Large intestine (tissue), 3 donors: ENCODE measurements at regions not wholly inside any gene's neighbourhood (a gene's known extent, or its start where the extent isn't known, plus 50 kb on each side); places are given as distances from the start of the nearest gene placed in this dataset.

Source experiments
- DNase-seq, 2 donors: peaks; one replicate each; pipeline versions ENCODE4 v3.0.0 to v3.0.0-alpha.2; 2013
- H3K27ac ChIP-seq: one replicate; pipeline ENCODE4 v1.5.1; 2013; ENCODE audit warnings: low read length
- H3K27me3 ChIP-seq: 2 replicates; pipeline ENCODE4 v1.6.1; 2013; ENCODE audit warnings: low read length; ENCODE audit not compliant: control insufficient read depth, insufficient read depth
- H3K36me3 ChIP-seq: 2 replicates; pipeline ENCODE4 v1.6.1; 2013; ENCODE audit warnings: low read length; ENCODE audit not compliant: control insufficient read depth, insufficient read depth
- H3K4me1 ChIP-seq: one replicate; pipeline ENCODE4 v1.6.1; 2013; ENCODE audit warnings: low read length; ENCODE audit not compliant: control insufficient read depth, insufficient read depth
- H3K4me3 ChIP-seq: one replicate; pipeline ENCODE4 v1.5.1; 2013; ENCODE audit warnings: low read length
- H3K9me3 ChIP-seq: one replicate; pipeline ENCODE4 v1.6.1; 2013; ENCODE audit warnings: mild to moderate bottlenecking, low read depth, low read length, moderate library complexity; ENCODE audit not compliant: control insufficient read depth
- WGBS: methylation state at CpG from one replicate; pipeline ENCODE4 v1.1.5; 2013; ENCODE audit warnings: low lambda C conversion rate; ENCODE audit not compliant: insufficient coverage; 5-methylcytosine and 5-hydroxymethylcytosine counted together

DNA sequence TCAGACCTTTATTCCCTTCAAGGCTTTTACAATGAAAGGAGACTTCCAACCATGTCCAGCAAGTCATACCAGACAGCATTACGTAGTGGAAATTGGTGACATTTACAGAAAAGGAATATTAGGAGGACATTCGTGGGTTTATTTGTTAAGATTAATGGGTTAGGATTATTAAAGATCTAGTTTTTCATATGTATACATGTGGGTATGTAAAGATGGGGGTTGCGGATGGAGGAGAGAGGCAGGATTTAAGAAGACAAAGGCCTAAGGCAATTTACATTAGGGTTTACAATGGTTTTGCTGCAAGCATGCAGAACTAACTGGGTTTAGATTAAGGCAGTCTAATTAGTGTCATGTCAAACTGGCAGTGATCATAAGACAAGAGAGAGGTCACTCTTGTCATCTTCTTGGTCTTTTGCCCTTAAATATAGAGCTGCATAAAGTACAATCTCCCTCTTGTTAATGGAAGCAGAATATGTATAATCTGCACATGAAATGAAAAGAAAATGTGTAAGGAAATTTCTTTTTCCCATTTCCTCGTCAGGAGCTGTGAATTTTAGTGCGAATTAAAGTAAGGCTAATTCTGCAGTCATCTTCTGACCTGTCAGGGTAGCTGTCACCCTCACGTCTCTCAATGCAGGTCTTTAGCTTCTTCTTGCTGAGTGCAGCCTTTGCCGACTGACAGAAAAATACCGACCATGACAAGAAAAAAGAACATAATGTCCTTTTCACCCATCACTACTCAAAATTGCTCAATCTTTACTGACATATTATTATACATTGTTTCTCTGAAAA lies 258.9 kb upstream of the MEIS2 start:
- WGBS: 90% methylated on average over 3 of the region's 8 CpGs
- no peaks in the 10 kb centered on the region for H3K4me1 ChIP-seq
- no peak overlapping the region for H3K27ac ChIP-seq
- H3K27me3 ChIP-seq: no peaks in the 10 kb centered on the region
- no peaks in the 10 kb centered on the region for H3K36me3 ChIP-seq
- H3K9me3 ChIP-seq: no peaks in the 10 kb centered on the region
- DNase-seq: no peak
- H3K4me3 ChIP-seq: no peak overlapping the region

DNA sequence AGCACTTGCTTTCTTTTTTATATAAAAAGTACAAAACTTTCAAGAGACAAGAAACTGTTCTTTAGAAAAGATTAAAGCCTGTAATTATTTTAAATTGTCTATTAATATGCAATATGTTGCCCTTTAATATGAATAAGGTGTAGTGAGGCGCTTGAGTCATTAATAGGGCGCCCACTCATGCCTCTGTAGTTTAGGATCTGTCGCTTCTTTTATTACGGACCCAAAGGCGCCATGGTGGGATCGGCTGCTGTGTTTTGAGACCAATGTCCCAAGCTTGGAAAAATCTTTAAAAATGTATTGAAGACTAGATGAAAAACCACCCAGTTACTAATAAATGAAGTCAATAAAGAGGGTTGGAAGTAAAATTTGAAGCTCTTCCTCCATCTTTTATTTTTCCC lies 259.5 kb upstream of the MEIS2 start:
- H3K27me3 ChIP-seq: no peaks in the 10 kb centered on the region
- DNase-seq: no peak
- 92% methylated on average over 2 of the region's 6 CpGs for WGBS
- no peaks in the 10 kb centered on the region for H3K4me1 ChIP-seq
- H3K9me3 ChIP-seq: no peaks in the 10 kb centered on the region
- no peak overlapping the region for H3K4me3 ChIP-seq
- no peaks in the 10 kb centered on the region for H3K36me3 ChIP-seq
- H3K27ac ChIP-seq: no peak overlapping the region

DNA sequence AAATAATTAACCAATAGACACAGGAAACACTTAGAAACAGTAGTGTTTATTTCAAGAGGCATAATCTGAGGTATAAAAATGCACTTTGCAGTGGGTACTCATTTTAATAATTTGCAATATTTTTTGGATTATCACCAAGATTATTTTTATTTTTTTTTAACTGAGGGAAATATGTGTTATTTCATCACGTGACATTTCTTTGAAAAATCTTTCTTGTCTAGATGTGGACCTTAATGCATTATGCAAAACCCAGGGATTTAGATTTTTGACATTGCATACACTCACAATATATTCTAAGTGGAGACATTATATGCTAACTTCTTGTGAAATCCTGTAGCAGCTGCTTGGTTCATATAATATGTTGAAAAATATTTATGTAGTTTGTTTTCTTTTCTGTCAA lies 260.4 kb upstream of the MEIS2 start:
- Histone ChIP-seq H3K9me3 (no peaks in the 10 kb centered on the region), H3K27me3 (no peaks in the 10 kb centered on the region), H3K27ac (no peak overlapping the region), H3K36me3 (no peaks in the 10 kb centered on the region), H3K4me1 (no peaks in the 10 kb centered on the region), H3K4me3 (no peak overlapping the region)
- WGBS: 80% methylated on average over 1 of the region's 1 CpG
- DNase-seq: no peak

DNA sequence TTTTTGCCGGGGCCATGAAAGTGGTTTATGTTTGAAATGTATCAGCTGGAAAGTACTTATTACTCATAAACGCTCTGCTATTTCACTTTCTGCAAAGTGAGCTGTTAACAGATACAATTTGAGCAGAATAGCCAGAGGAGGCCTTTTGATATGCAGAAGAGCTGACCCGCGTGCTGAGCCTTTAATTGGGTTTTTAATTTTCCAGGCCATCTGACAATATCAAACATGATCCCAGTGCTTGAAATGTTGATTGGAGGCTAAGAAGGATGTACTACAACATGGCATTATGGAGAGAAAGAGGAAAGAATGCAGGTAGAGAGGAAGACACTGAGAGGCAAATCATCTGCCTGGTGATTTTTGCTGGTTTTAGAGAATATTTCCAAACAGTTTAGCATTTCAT lies 261.3 kb upstream of the MEIS2 start:
- no peaks in the 10 kb centered on the region for H3K27me3 ChIP-seq

DNA sequence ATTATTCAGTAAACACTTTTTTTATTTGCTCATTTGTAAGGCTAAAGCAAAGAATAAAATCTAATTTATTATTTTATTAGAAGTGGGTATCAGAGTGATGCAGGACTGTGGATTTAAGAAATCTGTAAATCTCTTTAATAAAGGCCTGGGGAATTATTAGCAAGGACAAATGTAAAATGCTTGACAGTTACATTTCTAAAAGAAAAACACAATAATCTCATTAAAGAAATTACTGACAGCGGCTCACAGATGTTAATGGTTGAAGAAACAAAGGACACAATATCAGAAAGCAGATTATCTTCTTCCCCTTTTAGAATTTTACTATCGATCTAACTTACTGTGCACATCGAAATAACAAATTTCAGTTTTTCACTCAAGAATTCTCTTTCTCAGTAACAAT lies 262.1 kb upstream of the MEIS2 start:
- Histone ChIP-seq H3K4me1 (no peaks in the 10 kb centered on the region), H3K4me3 (no peak overlapping the region), H3K9me3 (no peaks in the 10 kb centered on the region), H3K27ac (no peak overlapping the region), H3K36me3 (no peaks in the 10 kb centered on the region), H3K27me3 (no peaks in the 10 kb centered on the region)
- DNase-seq: no peak
- 94% methylated on average over 3 of the region's 3 CpGs for WGBS

More for the DNA sequence above, 261.3 kb upstream of the MEIS2 start:
- no CpG with 5 or more reads among the region's 4 CpGs for WGBS
- Histone ChIP-seq H3K4me3 (no peak overlapping the region), H3K4me1 (no peaks in the 10 kb centered on the region), H3K27ac (no peak overlapping the region), H3K36me3 (no peaks in the 10 kb centered on the region), H3K9me3 (no peaks in the 10 kb centered on the region)
- DNase-seq: no peak

DNA sequence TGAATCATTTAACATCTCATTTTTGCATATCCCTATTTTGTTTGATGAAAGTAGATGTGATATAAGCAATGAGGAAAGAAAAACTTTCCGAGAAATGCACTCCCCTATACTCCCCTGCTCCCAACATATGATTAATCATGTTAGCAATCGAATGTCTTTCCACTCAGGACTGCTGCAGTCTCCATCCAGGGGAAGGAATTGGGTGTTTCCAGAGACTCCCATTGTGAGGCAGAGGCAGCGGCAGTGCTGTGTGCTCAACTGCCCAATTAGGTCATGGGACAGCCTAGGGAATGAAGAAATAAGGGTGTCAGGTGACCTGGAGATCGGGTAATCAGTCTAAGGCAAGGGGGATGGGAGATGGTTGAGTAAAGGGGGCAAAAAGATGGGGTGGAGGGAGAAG lies 268.6 kb upstream of the MEIS2 start:
- no CpG with 5 or more reads among the region's 4 CpGs for WGBS
- H3K4me3 ChIP-seq: no peak overlapping the region
- H3K27me3 ChIP-seq: no peaks in the 10 kb centered on the region
- no peak overlapping the region for H3K27ac ChIP-seq
- H3K9me3 ChIP-seq: no peaks in the 10 kb centered on the region
- no peaks in the 10 kb centered on the region for H3K36me3 ChIP-seq
- H3K4me1 ChIP-seq: no peaks in the 10 kb centered on the region
- no peak for DNase-seq

DNA sequence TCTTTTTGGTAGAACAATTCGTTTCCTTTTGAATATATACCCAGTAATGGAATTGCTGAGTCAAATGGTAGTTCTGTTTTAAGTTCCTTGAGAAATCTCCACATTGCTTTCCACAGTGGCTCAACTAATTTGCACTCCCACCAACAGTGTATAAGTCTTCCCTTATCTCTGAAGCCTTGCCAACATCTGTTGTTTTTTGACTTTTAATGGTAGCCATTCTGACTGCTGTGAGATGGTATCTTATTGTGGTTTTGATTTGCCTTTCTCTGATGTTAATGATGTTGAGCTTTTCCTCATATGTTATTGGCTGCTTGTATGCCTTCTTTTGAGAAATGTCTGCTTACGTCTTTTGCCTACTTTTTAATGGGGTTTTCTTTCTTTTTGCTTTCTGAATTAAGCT lies 270.6 kb upstream of the MEIS2 start:
- H3K4me3 ChIP-seq: no peak overlapping the region
- no peaks in the 10 kb centered on the region for H3K9me3 ChIP-seq
- no peaks in the 10 kb centered on the region for H3K27me3 ChIP-seq
- WGBS: 83% methylated on average over 2 of the region's 2 CpGs
- no peak overlapping the region for H3K27ac ChIP-seq
- no peak for DNase-seq
- no peaks in the 10 kb centered on the region for H3K4me1 ChIP-seq
- H3K36me3 ChIP-seq: no peaks in the 10 kb centered on the region

DNA sequence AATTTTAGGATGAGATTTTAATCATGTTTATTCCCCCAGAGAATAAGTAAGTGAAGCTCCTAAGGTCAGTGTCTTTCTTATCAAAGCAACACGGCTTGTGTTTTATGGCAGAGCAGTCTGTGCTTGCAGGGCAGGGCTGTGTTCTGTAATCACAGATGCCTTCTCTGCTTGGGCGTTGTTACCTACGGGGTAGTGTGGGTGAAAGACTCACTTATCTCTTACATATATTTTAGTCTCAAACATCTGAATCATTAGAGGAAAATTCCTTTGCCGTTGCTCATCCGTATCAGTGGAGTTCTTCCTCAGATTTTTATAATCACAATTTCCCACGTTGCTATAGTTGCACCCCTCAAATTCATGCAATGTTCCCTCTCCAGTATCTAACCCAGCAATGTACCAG lies 271.7 kb upstream of the MEIS2 start:
- Histone ChIP-seq H3K27me3 (no peaks in the 10 kb centered on the region), H3K4me1 (no peaks in the 10 kb centered on the region), H3K36me3 (no peaks in the 10 kb centered on the region), H3K9me3 (no peaks in the 10 kb centered on the region), H3K27ac (no peak overlapping the region), H3K4me3 (no peak overlapping the region)
- no peak for DNase-seq
- WGBS: 12% methylated on average over 3 of the region's 6 CpGs

DNA sequence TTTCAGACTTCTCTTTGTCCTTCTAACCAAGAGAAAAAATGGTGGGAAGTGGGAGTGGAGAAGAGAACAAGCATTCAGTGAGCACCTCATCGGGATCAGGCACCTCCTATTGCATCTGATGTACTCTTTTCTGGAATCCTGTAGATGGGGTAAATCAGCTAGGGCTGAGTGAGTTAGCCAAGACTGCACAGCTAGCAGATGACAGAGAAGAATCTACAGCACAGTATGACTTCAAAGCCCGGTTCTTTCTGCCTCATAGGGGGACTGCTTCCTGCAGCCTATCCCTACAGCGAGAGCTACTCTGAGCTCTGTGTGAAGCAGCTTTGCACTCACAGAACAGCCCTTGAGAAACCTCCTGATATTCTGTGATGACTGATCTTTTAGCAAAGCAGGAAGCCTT lies 275.2 kb upstream of the MEIS2 start:
- H3K36me3 ChIP-seq: no peaks in the 10 kb centered on the region
- H3K27ac ChIP-seq: no peak overlapping the region
- no CpG with 5 or more reads among the region's 3 CpGs for WGBS
- H3K4me1 ChIP-seq: no peaks in the 10 kb centered on the region
- no peak overlapping the region for H3K4me3 ChIP-seq
- H3K27me3 ChIP-seq: no peaks in the 10 kb centered on the region
- H3K9me3 ChIP-seq: no peaks in the 10 kb centered on the region
- no peak for DNase-seq

DNA sequence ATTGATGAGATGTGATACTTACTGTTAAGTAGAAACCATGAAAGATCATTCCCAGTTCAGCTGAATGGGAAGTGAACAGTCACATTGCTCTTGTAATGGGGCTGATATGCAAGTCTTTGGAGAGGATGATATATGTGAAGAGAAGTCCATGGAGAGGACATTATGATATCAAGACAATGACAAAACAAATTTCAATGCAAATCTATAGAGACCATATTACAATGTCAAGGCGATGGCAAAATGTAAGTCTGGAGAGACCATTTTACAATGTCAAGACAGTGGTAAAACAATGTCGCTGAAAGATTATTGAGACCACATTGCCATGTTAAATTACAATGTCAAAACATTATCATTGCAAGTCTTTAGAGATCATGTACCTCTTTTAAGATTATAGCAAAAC lies 277.1 kb upstream of the MEIS2 start:
- Histone ChIP-seq H3K27me3 (no peaks in the 10 kb centered on the region), H3K4me1 (no peaks in the 10 kb centered on the region), H3K4me3 (no peak overlapping the region), H3K9me3 (no peaks in the 10 kb centered on the region), H3K27ac (no peak overlapping the region), H3K36me3 (no peaks in the 10 kb centered on the region)
- DNase-seq: no peak
- 100% methylated on average over 1 of the region's 2 CpGs for WGBS

DNA sequence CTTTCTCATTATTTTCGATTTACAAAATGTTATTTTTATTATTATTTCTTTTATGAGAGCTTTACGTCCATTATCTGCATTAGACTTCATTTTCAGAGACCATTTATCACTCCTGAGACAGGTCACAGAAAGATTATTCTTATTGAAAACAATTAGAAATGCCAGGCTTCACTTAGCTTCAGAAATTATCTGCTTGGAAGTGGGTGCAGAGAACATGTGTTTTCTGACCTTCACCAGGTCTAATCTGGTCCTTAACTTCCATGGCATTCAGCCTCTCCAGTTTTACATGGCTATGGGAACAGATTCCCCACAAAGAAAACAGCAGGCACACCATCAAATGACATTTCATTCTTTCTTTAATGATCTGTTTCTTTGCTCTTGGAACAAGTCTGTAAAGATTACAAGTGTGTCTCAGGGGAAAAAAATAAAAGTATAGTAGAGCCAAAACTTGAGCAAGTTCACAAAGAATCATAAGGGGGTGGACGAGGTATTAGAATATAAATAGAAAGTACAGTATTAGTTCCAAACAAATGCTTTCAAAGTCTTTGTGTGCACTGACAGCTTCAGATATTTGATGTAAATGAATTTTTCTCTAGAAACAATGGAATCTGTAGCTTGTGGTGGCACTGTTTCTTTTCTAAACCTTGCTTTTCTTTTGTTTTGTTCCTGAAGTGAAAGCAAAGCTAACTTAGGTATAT lies 294.2 kb upstream of the MEIS2 start:
- H3K27ac ChIP-seq: no peak overlapping the region
- no peak overlapping the region for H3K4me3 ChIP-seq
- WGBS: 90% methylated on average over 2 of the region's 3 CpGs
- H3K36me3 ChIP-seq: no peaks in the 10 kb centered on the region
- no peaks in the 10 kb centered on the region for H3K4me1 ChIP-seq
- no peaks in the 10 kb centered on the region for H3K27me3 ChIP-seq
- H3K9me3 ChIP-seq: no peaks in the 10 kb centered on the region
- no peak for DNase-seq
